Lower leg skin (tissue), 4 donors: ENCODE measurements at regions not wholly inside any gene's neighbourhood (a gene's known extent, or its start where the extent isn't known, plus 50 kb on each side); places are given as distances from the start of the nearest gene placed in this dataset.

Experiments used
- DNase-seq, 2 donors: peaks; one replicate each; pipeline ENCODE4 v3.0.0-alpha.2; 2019; ENCODE audit warnings: low spot score in 2 of 2
- H3K4me3 ChIP-seq: fragments of 200-600 bp; sonication (generic); 2 replicates; pipeline ENCODE4 v1.5.1; 2017; ENCODE audit warnings: mild to moderate bottlenecking, low read depth; ENCODE audit not compliant: poor library complexity, severe bottlenecking
- CTCF ChIP-seq, 3 donors: fragments of 450-650 bp; IDR thresholded peaks; one replicate each; pipeline ENCODE4 v1.5.1; 2016; ENCODE audit warnings: antibody characterized with exemption in 3 of 3, mild to moderate bottlenecking in 3 of 3, moderate library complexity in 2 of 3
- POLR2A ChIP-seq, 2 donors: fragments of 450-650 bp; IDR thresholded peaks; one replicate each; pipeline ENCODE4 v1.6.1; 2016 to 2017; ENCODE audit warnings: antibody characterized with exemption in 2 of 2, mild to moderate bottlenecking in 1 of 2, moderate library complexity in 1 of 2
- WGBS, 2 donors: methylation state at CpG; one replicate each; pipeline ENCODE4 v1.1.5; 2018; 5-methylcytosine and 5-hydroxymethylcytosine counted together
- intact Hi-C: fragments of 100-400 bp; cut with DNase I; formaldehyde crosslinking; loops from one replicate; pipeline ENCODE4 v1.15.0; 2023; ENCODE audit warnings: low total_unique reads

GRCh38 chr12:91902860-91903683 is 242.6 kb downstream of the BTG1 start:
- no peak for TF ChIP-seq POLR2A (IDR thresholded peaks at IDR 0.05)
- no peak for TF ChIP-seq CTCF (IDR thresholded peaks at IDR 0.05)
- DNase-seq: no peak
- intact Hi-C loops: no loop called here
- H3K4me3 ChIP-seq: no peak overlapping the region

- no peak for TF ChIP-seq POLR2A (IDR thresholded peaks at IDR 0.05)
- no peak for TF ChIP-seq CTCF (IDR thresholded peaks at IDR 0.05)
- no peak for DNase-seq
- WGBS, 2 donors: 89 to 95% methylated on average over 3 of the region's 3 CpGs
- intact Hi-C loops: no loop called here
- no peak overlapping the region for H3K4me3 ChIP-seq
These were observed 244.1 kb downstream of the BTG1 start for GRCh38 chr12:91901381-91902074.

- intact Hi-C loops: no loop called here
- no peak overlapping the region for H3K4me3 ChIP-seq
- TF ChIP-seq CTCF (IDR thresholded peaks at IDR 0.05): no peak
- no peak for TF ChIP-seq POLR2A (IDR thresholded peaks at IDR 0.05)
- DNase-seq: no peak
These were observed 244.7 kb downstream of the BTG1 start for GRCh38 chr12:91900971-91901370.

- TF ChIP-seq POLR2A (IDR thresholded peaks at IDR 0.05) (no peak), CTCF (IDR thresholded peaks at IDR 0.05) (no peak)
- intact Hi-C loops: no loop called here
- 64 to 66% methylated on average over 1 of the region's 1 CpG for WGBS, 2 donors
- no peak for DNase-seq
- no peak overlapping the region for H3K4me3 ChIP-seq
These were observed 246.6 kb downstream of the BTG1 start for GRCh38 chr12:91899056-91899455.

- no peak for DNase-seq
- TF ChIP-seq POLR2A (IDR thresholded peaks at IDR 0.05) (no peak), CTCF (IDR thresholded peaks at IDR 0.05) (no peak)
- WGBS, 2 donors: 89 to 92% methylated on average over 5 of the region's 5 CpGs
- intact Hi-C loops: no loop called here
- H3K4me3 ChIP-seq: no peak overlapping the region
These were observed 248.6 kb downstream of the BTG1 start for GRCh38 chr12:91897025-91897515.
